GM18858 (cell line): ENCODE measurements at regions not wholly inside any gene's neighbourhood (a gene's known extent, or its start where the extent isn't known, plus 50 kb on each side); places are given as distances from the start of the nearest gene placed in this dataset.
"Not testable (repeated sequence)": the region's sequence is repeated elsewhere in the genome, so short reads cannot be mapped to it uniquely, and the experiment has no call there.

ENCODE experiments used
- ATAC-seq: cut with Tn5 transposase; IDR thresholded peaks from one replicate; pipeline ENCODE4 v1.9.1; 2021; ENCODE audit not compliant: unreplicated experiment

- no peak for ATAC-seq
Observed at GRCh38 chr13:54261856-54262255, 1233.2 kb downstream of the OLFM4 start.

DNA sequence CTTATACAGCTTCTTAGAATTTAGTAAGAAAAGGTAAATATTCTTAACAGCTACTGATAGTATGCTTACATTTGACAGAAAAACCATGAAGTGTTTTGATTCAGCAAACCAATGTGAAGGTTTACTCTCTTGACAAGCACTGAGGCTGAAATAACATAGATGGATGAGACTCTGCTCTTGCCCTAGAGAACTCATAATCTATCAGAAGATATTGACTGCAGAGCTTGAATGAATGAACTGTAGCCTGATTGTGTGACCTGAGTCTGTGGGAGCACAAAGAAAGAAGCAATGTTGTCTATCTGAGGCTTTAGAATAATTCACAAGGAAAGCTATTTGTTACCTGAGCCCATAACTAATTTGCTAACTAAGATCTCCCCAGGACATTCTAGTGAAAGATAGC, 1235.3 kb downstream of the OLFM4 start:
- ATAC-seq: no peak

DNA sequence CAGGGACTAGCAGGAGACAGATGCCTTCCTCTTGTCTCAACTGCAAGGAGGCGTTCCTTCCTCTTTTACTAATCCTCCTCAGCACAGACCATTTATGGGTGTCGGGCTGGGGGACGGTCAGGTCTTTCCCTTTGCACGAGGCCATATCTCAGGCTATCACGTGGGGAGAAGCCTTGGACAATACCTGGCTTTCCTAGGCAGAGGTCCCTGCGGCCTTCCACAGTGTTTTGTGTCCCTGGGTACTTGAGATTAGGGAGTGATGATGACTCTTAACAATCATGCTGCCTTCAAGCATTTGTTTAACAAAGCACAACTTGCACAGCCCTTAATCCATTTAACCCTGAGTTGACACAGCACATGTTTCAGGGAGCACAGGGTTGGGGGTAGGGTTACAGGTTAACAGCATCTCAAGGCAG, 1238.6 kb downstream of the OLFM4 start:
- ATAC-seq: not testable (repeated sequence)

DNA sequence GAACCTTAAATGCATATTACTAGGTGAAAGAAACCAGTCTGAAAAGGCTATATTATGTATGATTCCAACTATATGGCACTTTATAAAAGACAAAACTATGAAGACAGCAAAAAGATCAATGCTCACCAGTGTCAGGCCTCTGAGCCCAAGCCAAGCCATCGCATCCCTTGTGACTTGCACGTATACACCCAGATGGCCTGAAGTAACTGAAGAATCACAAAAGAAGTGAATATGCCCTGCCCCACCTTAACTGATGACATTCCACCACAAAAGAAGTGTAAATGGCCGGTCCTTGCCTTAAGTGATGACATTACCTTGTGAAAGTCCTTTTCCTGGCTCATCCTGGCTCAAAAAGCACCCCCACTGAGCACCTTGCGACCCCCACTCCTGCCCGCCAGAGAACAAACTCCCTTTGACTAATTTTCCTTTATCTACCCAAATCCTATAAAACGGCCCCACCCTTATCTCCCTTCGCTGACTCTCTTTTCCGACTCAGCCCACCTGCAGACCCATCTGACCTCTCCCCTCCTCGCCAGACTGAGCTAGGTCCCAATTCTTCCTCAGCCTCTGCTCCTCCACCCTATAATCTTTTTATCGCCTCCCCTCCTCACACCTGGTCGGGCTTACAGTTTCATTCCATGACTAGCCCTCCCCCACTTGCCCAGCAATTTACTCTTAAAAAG, 1239.5 kb downstream of the OLFM4 start:
- not testable (repeated sequence) for ATAC-seq

- no peak for ATAC-seq
Observed at GRCh38 chr13:54287062-54287764, 1258.6 kb downstream of the OLFM4 start.

DNA sequence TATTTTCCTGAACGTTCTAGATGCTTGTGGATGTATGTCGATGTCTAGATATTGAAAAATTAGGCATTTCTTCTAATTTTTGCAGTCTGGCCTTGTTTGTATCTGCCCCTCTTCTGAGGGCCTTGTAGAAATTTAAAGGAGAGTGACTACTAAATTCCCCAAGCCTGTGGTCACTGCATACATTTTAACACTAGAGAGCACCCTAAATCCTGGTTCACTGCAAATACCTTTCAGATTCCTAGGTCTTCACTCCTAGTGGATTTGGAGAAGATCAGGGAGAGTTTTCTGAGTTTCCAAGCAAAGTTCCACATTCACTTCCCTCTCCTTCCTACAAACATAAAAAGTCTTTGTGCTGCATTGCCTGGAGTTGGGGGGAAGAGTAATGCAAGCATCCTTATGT, 1272.5 kb downstream of the OLFM4 start:
- ATAC-seq: no peak

GRCh38 chr13:54305377-54305776, 1276.8 kb downstream of the OLFM4 start:
- ATAC-seq: no peak

DNA sequence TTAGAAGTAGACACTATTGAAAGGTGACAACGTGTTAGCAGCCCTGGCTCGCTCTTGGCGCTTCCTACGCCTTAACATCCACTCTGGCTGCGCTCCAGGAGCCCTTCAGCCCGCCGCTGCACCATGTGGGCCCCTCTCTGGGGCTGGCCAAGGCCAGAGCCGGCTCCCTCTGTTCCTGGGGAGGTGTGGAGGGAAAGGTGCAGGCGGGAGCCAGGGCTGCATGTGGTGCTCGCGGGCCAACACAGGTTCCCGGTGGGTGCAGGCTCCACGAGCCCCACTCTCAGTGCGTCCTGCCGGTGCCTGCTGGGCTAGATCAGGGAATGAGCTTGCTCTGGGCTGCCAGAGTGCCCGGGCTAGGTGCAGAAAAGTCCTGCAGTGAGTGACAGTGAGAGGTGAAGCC, 1284.3 kb downstream of the OLFM4 start:
- ATAC-seq: no peak

- ATAC-seq: no peak
Observed at GRCh38 chr13:54317722-54318121, 1289.1 kb downstream of the OLFM4 start.

- ATAC-seq: no peak
Observed at GRCh38 chr13:54337540-54337939, 1308.9 kb downstream of the OLFM4 start.

DNA sequence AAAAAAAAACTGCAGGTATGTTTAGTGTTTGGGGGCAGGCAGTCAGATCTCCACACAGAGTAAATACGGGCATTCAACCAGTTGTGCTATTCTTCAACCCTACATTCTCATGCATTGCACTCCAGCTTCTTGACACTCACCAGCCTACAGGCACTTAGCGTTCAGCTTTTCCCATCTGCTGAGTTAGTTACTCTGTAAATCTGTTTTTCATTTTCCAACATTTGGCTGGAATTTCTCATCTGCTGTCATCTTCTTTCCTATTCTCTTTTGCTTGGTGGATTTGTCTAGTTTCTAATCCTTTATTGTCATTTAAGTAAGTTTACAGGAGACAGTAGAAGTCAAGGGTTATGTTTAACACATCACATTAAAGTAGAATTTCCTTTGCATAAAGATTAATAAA, 1318.9 kb downstream of the OLFM4 start:
- no peak for ATAC-seq

GRCh38 chr13:54356209-54356608, 1327.6 kb downstream of the OLFM4 start:
- no peak for ATAC-seq

DNA sequence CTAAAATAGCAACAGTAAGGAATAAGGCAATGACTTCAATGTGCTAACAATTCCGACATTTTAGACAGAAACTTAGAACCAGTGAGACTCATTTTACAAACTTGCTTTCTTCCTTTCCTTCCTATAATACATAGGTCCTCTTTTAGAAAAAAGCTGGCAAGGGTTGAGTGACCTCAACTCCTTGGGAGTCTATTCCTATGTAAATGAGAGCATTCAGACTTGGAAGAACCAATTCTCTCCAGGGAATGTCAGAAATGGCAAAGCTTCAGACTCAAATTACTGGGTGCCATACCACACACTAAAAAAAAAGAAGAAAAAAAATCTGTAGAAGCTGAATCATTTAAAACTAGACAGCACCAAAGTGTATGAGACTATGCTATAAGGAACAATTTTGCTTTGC, 1328.2 kb downstream of the OLFM4 start:
- no peak for ATAC-seq

GRCh38 chr13:54357284-54357933, 1328.8 kb downstream of the OLFM4 start:
- ATAC-seq: no peak

GRCh38 chr13:54361460-54361859, 1332.8 kb downstream of the OLFM4 start:
- no peak for ATAC-seq

- ATAC-seq: no peak
Observed at GRCh38 chr13:54366728-54367127, 1338.1 kb downstream of the OLFM4 start.

DNA sequence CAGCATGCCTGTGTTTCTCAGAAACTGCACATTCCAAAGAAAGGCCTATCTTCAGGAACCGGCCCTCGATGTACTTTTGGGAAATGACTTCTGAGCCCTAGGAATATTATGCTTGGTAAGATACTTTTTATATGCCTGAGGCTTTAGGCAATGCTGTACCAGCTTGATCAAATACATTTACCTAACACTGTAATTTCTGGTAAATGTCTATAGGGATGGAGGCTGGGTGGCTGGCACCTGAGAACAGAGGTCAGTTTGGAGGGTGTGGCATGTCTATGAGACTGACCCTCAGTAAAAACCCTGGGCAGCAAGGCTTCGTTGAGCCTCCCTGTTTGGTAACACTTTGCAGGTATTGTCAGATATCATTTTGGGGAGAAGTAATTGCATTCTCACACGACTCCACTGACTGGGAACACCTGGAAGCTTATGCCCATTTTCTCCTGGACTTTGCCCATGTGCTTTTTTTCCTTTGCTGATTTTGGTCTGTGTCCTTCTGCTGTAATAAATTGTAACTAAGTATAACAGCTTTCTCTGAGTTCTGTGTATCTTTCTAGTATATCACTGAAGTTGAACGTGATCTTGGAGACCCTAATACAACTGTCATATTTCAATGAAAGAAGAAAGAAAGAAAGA, 1339.1 kb downstream of the OLFM4 start:
- ATAC-seq: no peak

DNA sequence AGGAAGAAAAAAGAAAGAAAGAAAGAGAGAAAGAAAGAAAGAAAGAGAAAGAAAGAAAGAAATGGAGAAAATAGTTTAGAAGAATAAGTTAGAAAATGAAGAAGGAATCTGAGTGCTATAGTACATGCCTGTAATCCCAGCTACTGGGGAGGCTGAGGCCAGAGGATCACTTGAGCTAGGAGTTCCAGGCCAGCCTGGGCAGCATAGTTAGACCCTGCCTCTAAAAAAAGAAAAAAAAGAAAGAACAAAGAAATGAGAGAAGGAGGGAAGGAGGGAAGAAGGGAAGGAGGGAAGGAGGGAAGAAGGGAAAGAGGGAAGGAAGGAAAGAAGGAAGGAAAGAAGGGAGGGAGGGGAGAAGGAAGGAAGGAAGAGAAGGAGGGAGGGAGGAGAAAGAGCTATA, 1339.8 kb downstream of the OLFM4 start:
- no peak for ATAC-seq

DNA sequence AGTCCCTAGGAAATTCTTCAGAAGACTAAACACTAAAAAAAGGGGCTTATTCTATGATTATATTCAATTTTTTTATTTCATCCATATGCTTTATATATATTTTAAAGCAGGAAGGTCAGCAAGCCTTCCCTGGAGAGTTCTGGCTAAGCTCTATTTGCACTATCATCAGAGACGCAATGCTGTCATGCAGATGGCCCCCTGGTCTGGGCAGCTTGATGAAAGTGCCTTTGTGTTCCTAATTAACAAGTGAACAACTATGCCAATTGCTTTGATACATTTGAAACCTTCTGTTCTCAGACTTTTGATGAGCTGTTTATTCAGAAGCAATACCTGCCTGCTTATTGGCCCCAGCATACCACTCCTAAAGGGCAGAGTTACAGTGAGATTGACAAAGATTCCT, 1344.6 kb downstream of the OLFM4 start:
- no peak for ATAC-seq

DNA sequence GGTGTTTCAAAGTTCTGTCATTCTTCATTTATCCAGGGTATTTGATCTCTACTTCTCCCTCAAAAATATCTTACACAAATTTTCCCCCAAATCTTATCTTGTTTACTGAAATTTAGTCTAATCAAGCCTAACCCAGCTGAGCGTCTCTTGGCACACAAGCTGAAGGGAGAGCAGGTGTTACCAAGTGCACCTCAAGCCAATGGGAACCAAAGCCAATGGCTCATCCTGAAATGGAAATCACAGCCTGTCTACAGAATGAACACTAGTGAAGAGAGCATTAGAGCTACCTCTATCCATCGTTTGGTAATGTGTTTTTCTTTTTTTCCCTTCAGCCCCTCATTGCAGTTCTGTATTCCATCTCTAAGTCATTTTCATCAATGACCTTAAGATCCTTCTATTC, 1350.8 kb downstream of the OLFM4 start:
- ATAC-seq: no peak

GRCh38 chr13:54383604-54384003, 1355.0 kb downstream of the OLFM4 start:
- no peak for ATAC-seq

DNA sequence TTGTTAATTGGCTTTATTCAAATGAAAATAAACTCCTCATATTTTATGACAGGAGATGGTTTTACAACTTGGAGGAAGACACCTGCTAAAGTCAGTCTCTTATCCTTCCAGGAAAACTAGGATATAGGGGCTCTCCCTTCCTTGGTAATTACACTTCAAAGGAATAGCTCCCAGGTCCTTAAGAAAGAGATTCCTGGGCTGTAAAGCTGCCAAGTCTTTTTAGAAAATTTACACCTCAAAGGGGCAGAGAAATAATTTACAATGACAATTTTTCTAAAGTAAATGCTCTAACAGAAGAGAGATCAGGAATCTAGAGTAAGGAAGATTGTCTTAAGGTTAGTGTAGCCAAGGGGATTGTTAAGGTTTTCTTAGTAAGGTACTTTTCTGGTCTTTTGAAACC, 1359.0 kb downstream of the OLFM4 start:
- no peak for ATAC-seq
